Inferior parietal cortex (tissue), 1 donor: ENCODE measurements at regions not wholly inside any gene's neighbourhood (a gene's known extent, or its start where the extent isn't known, plus 50 kb on each side); places are given as distances from the start of the nearest gene placed in this dataset.
"Not testable (repeated sequence)": the region's sequence is repeated elsewhere in the genome, so short reads cannot be mapped to it uniquely, and the experiment has no call there.

Experiments used
- DNase-seq: peaks from one replicate; pipeline ENCODE4 v3.0.0-alpha.2; 2016; ENCODE audit errors: extremely low spot score

GRCh38 chr4:31474221-31474620 is 754.1 kb downstream of the PCDH7 start:
- no peak for DNase-seq

DNA sequence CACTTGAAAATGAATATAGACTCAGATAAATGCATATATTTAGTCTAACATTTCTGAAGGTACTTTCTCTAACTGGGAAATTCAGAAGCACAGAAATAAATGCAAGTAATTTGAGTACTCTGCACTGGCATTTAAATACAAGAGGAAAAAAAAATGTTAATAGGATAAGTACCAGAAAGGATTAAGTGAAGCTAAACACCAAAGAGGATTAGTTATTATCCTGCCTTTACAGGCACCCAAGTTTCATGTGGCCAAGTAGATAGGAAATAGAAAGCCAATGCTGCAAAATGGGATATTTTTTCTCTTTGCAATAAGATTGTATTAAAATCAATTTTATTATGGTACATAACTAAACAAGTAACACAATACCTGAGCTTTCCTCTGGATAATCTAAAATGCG is 762.5 kb downstream of the PCDH7 start:
- no peak for DNase-seq

DNA sequence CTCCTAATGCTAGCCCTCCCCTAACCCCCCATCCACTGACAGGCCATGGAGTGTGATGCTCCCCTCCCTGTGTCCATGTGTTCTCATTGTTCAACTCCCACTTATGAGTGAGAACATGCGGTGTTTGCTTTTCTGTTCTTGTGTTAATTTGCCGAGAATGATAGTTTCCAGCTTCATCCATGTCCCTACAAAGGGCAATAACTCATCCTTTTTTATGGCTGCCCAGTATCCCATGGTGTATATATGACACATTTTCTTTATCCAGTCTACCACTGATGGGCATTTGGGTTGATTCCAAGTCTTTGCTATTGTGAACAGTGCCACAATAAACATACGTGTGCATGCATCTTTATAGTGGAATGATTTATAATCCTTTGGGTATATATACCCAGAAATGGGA is 779.0 kb downstream of the PCDH7 start:
- DNase-seq: not testable (repeated sequence)

DNA sequence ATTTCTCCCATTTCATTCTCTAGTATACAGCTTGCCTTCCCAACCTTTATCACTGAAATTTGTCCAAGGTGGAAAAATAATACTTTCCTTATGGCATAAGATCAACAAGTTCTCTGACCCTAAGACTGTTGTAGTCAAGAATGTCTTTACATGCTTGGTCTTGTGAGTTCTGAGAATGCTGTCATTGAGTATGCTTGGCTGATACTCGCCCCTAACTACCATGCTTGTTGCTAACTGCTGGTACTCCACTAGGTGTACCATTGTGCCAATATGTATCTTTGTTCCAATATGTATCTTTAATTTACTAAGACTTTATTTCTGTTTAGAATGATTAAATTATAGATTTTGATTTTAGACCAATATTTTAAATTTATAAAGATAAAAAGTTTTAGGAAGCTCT is 796.4 kb downstream of the PCDH7 start:
- no peak for DNase-seq

- peak; percentile 5 for DNase-seq
These were observed 798.7 kb downstream of the PCDH7 start for GRCh38 chr4:31518796-31519250.

- no peak for DNase-seq
These were observed 810.4 kb downstream of the PCDH7 start for GRCh38 chr4:31530555-31530954.

- no peak for DNase-seq
These were observed 818.7 kb downstream of the PCDH7 start for GRCh38 chr4:31538877-31539276.

- DNase-seq: no peak
These were observed 819.3 kb downstream of the PCDH7 start for GRCh38 chr4:31539284-31540069.

DNA sequence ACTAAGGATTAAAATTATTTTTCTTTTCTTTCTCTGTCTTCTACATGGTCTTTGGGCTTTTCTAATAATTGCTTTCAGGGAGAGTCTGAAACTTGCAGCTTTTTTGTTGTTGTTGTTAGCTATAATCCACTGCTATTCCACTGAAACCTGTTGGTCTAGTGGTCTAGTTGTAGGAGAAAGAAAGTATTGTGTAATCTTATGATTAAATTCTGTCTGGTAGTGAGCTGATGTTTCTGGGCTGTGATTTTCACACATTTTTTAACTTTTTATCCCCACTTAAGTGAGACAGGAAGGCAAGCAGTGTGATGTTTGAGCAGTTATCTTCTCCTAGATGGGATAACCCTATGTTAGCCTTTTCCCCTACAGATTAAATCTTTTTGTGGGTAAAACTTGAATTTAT is 825.2 kb downstream of the PCDH7 start:
- DNase-seq: no peak

GRCh38 chr4:31545755-31546154 is 825.6 kb downstream of the PCDH7 start:
- no peak for DNase-seq

DNA sequence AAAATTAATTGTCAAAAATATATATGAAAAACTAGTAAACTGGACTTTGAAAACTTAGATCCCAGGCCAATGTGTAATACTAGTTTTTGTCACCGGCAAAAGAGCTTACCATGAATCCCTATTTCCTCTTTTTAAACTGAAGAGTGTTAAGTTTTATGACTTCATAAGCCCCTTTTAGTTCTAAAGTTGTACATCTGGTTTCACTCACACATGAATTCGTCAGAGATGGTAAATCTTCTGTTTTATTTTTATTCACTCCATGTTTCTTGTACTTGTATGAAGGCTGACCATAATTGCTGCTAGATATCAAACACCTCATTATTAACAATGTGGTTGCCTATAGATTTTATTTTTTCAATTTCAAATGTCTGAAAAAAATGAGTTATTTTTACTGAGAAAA is 827.9 kb downstream of the PCDH7 start:
- DNase-seq: no peak

- no peak for DNase-seq
These were observed 828.7 kb downstream of the PCDH7 start for GRCh38 chr4:31548823-31549222.

GRCh38 chr4:31549256-31549655 is 829.1 kb downstream of the PCDH7 start:
- no peak for DNase-seq

DNA sequence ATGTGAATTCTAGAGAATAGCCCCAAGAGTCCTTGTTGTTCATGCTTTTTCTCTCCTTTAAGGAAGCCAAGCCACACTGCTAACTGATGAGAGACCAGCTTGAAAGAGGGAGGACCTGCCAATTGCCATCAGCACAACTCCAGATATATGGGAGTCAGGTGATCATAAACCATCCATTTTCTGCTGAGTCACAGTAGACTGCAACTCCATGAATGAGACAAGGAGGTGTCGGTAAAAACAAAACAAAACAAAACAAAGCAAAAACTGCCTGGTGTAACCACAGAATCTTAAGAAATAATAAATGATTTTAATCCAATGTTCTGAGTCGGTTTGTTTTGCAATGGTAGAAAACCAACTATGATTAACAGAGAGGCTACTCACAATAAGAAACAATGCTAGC is 837.3 kb downstream of the PCDH7 start:
- no peak for DNase-seq

- no peak for DNase-seq
These were observed 853.4 kb downstream of the PCDH7 start for GRCh38 chr4:31573554-31573953.

DNA sequence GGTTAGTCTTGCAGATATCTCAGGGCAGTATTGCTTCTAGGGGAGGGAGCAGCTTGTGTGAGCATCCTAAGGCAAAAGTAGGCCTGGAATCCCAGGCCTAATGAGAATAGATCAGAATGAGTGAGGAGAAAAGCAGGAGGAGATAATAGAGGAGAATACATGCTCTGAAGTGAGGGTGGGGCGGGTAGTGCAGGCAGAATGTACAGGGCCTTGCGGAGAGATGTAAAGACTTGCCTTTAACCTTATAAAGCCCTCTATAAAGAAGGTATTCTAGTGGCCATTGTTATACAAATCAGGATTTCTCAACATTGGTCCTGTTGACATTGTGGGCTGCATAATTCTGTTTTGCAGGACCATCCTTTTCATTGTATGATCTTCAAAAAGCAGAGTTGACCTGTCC is 855.3 kb downstream of the PCDH7 start:
- DNase-seq: no peak

DNA sequence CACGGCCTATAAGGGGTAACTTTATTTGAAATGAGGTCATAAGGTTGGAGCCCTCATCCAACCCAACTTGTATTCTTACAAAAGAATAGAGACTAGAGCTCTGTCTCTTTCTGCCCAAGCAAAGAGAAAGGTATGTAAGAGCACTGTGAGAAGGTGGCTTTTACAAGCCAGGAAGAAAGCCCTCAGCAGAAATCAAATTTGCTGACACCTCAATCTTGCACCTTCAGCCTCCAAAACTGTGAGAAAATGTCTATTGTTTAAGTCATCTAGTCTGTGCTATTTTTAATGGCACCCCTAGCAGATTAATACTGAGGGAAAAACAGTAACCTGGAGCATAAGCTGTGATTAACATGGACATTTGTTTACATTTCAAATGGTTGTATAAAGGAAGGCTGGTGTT is 860.7 kb downstream of the PCDH7 start:
- no peak for DNase-seq

DNA sequence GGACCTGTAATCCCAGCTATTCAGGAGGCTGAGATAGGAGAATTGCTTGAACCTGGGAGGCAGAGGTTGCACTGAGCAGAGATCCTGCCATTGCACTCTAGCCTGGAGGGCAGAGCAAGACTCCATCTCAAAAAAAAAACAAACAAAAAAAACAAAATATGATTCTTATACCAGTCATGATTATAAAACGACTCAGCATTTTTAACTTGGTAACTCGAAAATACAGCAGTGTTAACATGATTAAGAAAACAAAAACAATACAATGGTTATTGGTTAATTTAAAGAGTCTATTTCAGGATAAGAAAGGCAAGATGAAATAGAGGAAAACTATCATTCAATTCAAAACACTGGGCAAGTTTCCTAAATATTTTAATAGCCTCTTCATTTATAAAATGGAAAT is 865.3 kb downstream of the PCDH7 start:
- DNase-seq: no peak

DNA sequence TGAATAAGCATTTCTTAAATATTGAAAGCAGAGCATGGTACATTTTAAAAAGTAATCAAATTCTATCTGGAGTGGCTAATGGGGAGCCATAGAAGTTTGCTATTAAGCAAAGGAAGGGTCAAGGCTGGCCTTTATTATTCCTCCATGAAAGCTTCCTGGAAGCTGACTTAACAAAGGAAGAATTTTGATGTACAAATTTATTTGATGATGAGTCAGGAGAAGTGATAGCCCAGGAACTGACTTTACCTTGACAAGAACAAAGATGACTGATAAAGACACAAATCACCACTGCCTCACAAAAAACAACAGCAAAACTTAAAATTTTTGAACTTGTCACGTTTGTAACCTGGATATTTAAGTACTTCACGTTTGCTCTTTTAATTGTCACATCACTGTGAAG is 872.1 kb downstream of the PCDH7 start:
- DNase-seq: no peak

GRCh38 chr4:31595496-31595895 is 875.3 kb downstream of the PCDH7 start:
- no peak for DNase-seq

- DNase-seq: no peak
These were observed 878.5 kb downstream of the PCDH7 start for GRCh38 chr4:31598639-31599038.

DNA sequence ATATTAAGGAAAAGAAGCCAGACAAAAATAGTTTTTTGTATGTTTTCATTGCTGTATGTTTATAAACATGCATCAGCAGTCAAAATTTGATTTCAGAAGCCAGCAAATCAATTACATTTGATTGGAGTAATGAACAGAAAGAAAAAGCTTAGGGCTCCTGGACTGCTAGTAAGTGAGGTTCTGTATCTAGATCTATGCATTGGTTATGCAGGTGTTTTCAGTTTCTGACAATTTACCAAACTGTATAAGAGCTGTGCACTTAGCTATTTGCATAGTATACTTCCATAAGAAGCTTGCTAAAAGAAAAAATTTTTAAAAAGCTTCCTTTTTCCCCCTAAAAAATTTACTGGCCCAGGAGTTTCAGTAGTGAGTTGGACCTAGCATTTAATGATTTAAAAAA is 881.6 kb downstream of the PCDH7 start:
- DNase-seq: no peak

GRCh38 chr4:31613946-31614623 is 893.9 kb downstream of the PCDH7 start:
- no peak for DNase-seq
